SU-DHL-6 (cell line): ENCODE measurements at regions not wholly inside any gene's neighbourhood (a gene's known extent, or its start where the extent isn't known, plus 50 kb on each side); places are given as distances from the start of the nearest gene placed in this dataset.

Experiments used
- H2AFZ ChIP-seq: fragments of 200-600 bp; sonication (generic); 2 replicates; pipeline ENCODE4 v1.6.1; 2014; ENCODE audit warnings: low read depth, mild to moderate bottlenecking, moderate library complexity, mixed read lengths, antibody characterized with exemption, low read length; ENCODE audit not compliant: severe bottlenecking
- H3F3A ChIP-seq: fragments of 200-600 bp; shearing (Covaris generic); 2 replicates; pipeline ENCODE4 v1.6.0; 2016; ENCODE audit warnings: antibody characterized with exemption, mild to moderate bottlenecking; ENCODE audit not compliant: insufficient read depth
- H3K27ac ChIP-seq: fragments of 200-600 bp; sonication (generic); 2 replicates; pipeline ENCODE4 v1.5.1; 2016; ENCODE audit warnings: low read depth, mild to moderate bottlenecking, low read length, moderate library complexity, mixed read lengths
- H3K27me3 ChIP-seq: fragments of 200-600 bp; sonication (generic), shearing (Covaris generic); 2 replicates; pipeline ENCODE4 v1.6.0; 2014; ENCODE audit warnings: mild to moderate bottlenecking, low read length
- H3K36me3 ChIP-seq: fragments of 200-600 bp; sonication (generic); 2 replicates; pipeline ENCODE4 v1.6.1; 2014; ENCODE audit warnings: mild to moderate bottlenecking, low read length, mixed read lengths
- H3K4me2 ChIP-seq: fragments of 300-600, 200-600 bp; shearing (Covaris generic), sonication (generic); 2 replicates; pipeline ENCODE4 v1.6.0; 2014; ENCODE audit warnings: low read length, low read depth, mild to moderate bottlenecking; ENCODE audit not compliant: poor library complexity, severe bottlenecking
- H3K4me3 ChIP-seq: fragments of 200-600 bp; sonication (generic); 2 replicates; pipeline ENCODE4 v1.5.1; 2014; ENCODE audit warnings: antibody characterized with exemption, low read length, mild to moderate bottlenecking, mixed read lengths; ENCODE audit not compliant: insufficient read depth, poor library complexity, severe bottlenecking
- H3K79me2 ChIP-seq: fragments of 200-600 bp; sonication (generic); 2 replicates; pipeline ENCODE4 v1.6.1; 2014; ENCODE audit warnings: mild to moderate bottlenecking, low read length, moderate library complexity; ENCODE audit not compliant: insufficient read depth
- H3K9ac ChIP-seq: fragments of 200-600 bp; sonication (generic); 2 replicates; pipeline ENCODE4 v1.7.0; 2014; ENCODE audit warnings: mild to moderate bottlenecking, low read length
- H3K9me2 ChIP-seq: fragments of 200-600 bp; sonication (generic); replicated peaks from 2 replicates; pipeline ENCODE4 v1.6.1; 2014; ENCODE audit warnings: low read length; ENCODE audit not compliant: insufficient read depth
- H3K9me3 ChIP-seq: fragments of 200-600 bp; sonication (generic); 2 replicates; pipeline ENCODE4 v1.6.1; 2014; ENCODE audit warnings: low read length, mixed read lengths; ENCODE audit not compliant: insufficient read depth
- H4K20me1 ChIP-seq: fragments of 200-600 bp; sonication (generic); 2 replicates; pipeline ENCODE4 v1.6.1; 2014; ENCODE audit warnings: low read depth, mild to moderate bottlenecking, antibody characterized with exemption, low read length, moderate library complexity, mixed read lengths
- CTCF ChIP-seq: fragments of 200-600 bp; sonication (generic); IDR thresholded peaks from one replicate; pipeline ENCODE4 v1.5.1; 2017; ENCODE audit warnings: antibody characterized with exemption, mild to moderate bottlenecking, low read length, moderate library complexity; ENCODE audit not compliant: insufficient read depth, poor library complexity, severe bottlenecking
- EZH2phosphoT487 ChIP-seq: fragments of 200-600 bp; sonication (generic), shearing (Covaris generic); conservative IDR thresholded peaks from 2 replicates; pipeline ENCODE4 v1.6.1; 2018; ENCODE audit warnings: mild to moderate bottlenecking, antibody characterized with exemption, low read length, moderate library complexity, mixed read lengths

DNA sequence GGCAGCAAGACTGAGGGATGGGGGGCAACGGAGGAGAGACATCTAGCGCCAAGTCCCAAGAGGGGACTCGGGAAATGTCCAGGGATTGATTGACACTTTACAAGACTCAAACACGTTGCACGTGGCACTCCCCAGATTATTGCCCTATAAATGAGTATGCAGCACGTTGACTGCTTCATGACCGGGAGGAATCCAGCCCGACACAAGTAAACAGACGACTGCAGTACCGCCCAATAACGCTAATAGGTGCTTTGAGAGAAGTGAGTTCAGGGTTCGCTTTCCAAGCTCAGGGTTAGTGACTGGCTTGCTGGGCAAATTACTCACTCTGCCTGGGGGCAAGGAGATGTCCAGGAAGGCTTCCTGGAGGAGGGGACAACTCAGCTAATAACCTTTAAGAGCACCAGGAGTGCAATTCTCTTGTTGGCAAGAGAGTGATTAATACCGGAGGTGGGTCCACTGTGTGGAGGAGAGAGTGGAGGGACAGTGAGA lies 73.3 kb upstream of the MYL10 start:
- H3K9me3 ChIP-seq = no peaks in the 10 kb centered on the region
- H4K20me1 ChIP-seq = no peaks in the 10 kb centered on the region
- no peaks in the 10 kb centered on the region for H3K79me2 ChIP-seq
- H3K9ac ChIP-seq = no peak overlapping the region
- no peak overlapping the region for H3K4me2 ChIP-seq
- H3K36me3 ChIP-seq = no peaks in the 10 kb centered on the region
- H3K27me3 ChIP-seq = no peaks in the 10 kb centered on the region
- H2AFZ ChIP-seq = no peak overlapping the region
- no peaks in the 10 kb centered on the region for H3F3A ChIP-seq
- no peak overlapping the region for H3K4me3 ChIP-seq
- no peak overlapping the region for H3K27ac ChIP-seq
- TF ChIP-seq EZH2phosphoT487 (no peak), CTCF (no peak)
- no peaks in the 10 kb centered on the region for H3K9me2 ChIP-seq

- H3K9me3 ChIP-seq = no peaks in the 10 kb centered on the region
- H3K27me3 ChIP-seq = no peaks in the 10 kb centered on the region
- H3K9ac ChIP-seq = no peak overlapping the region
- no peak for TF ChIP-seq EZH2phosphoT487
- TF ChIP-seq CTCF = no peak
- no peaks in the 10 kb centered on the region for H3K36me3 ChIP-seq
- H3K4me3 ChIP-seq = no peak overlapping the region
- no peaks in the 10 kb centered on the region for H3K79me2 ChIP-seq
- no peak overlapping the region for H2AFZ ChIP-seq
- no peak overlapping the region for H3K27ac ChIP-seq
- H4K20me1 ChIP-seq = no peaks in the 10 kb centered on the region
- H3F3A ChIP-seq = no peaks in the 10 kb centered on the region
- H3K9me2 ChIP-seq = no peaks in the 10 kb centered on the region
- H3K4me2 ChIP-seq = no peak overlapping the region
These were observed 76.2 kb upstream of the MYL10 start for GRCh38 chr7:101705331-101705730.

GRCh38 chr7:101707587-101707986 lies 78.5 kb upstream of the MYL10 start:
- Histone ChIP-seq H3K4me3 (no peak overlapping the region), H3K9me2 (no peaks in the 10 kb centered on the region), H3K27me3 (no peaks in the 10 kb centered on the region), H3K79me2 (no peaks in the 10 kb centered on the region), H3K9ac (no peak overlapping the region), H3K36me3 (no peaks in the 10 kb centered on the region), H4K20me1 (no peaks in the 10 kb centered on the region), H3K27ac (no peak overlapping the region), H3K9me3 (no peaks in the 10 kb centered on the region), H3K4me2 (no peak overlapping the region), H2AFZ (no peak overlapping the region), H3F3A (no peaks in the 10 kb centered on the region)
- TF ChIP-seq EZH2phosphoT487 (no peak), CTCF (no peak)
